GM18502 (cell line): ENCODE measurements at regions not wholly inside any gene's neighbourhood (a gene's known extent, or its start where the extent isn't known, plus 50 kb on each side); places are given as distances from the start of the nearest gene placed in this dataset.
"Not testable (repeated sequence)": the region's sequence is repeated elsewhere in the genome, so short reads cannot be mapped to it uniquely, and the experiment has no call there.

Experiments used
- ATAC-seq: cut with Tn5 transposase; IDR thresholded peaks from one replicate; pipeline ENCODE4 v1.9.1; 2021; ENCODE audit warnings: mild to moderate bottlenecking; ENCODE audit not compliant: unreplicated experiment, poor library complexity

GRCh38 chr10:121311812-121312443 is 286.3 kb downstream of the FGFR2 start:
- no peak for ATAC-seq

GRCh38 chr10:121312587-121312986 is 285.7 kb downstream of the FGFR2 start:
- no peak for ATAC-seq

- ATAC-seq: no peak
These were observed 284.9 kb downstream of the FGFR2 start for GRCh38 chr10:121313119-121313875.

- no peak for ATAC-seq
These were observed 281.8 kb downstream of the FGFR2 start for GRCh38 chr10:121316432-121316831.

- ATAC-seq: no peak
These were observed 280.9 kb downstream of the FGFR2 start for GRCh38 chr10:121317374-121317773.

GRCh38 chr10:121322046-121322445 is 276.2 kb downstream of the FGFR2 start:
- ATAC-seq: no peak

- ATAC-seq: no peak
These were observed 275.5 kb downstream of the FGFR2 start for GRCh38 chr10:121322776-121323175.

- no peak for ATAC-seq
These were observed 274.8 kb downstream of the FGFR2 start for GRCh38 chr10:121323443-121323842.

- ATAC-seq: no peak
These were observed 273.5 kb downstream of the FGFR2 start for GRCh38 chr10:121324678-121325213.

- ATAC-seq: no peak
These were observed 272.6 kb downstream of the FGFR2 start for GRCh38 chr10:121325490-121326231.

GRCh38 chr10:121326905-121327304 is 271.3 kb downstream of the FGFR2 start:
- no peak for ATAC-seq

GRCh38 chr10:121327727-121328126 is 270.5 kb downstream of the FGFR2 start:
- no peak for ATAC-seq

- not testable (repeated sequence) for ATAC-seq
These were observed 268.6 kb downstream of the FGFR2 start for GRCh38 chr10:121329631-121330030.

GRCh38 chr10:121330563-121330962 is 267.7 kb downstream of the FGFR2 start:
- ATAC-seq: no peak

- no peak for ATAC-seq
These were observed 265.9 kb downstream of the FGFR2 start for GRCh38 chr10:121332353-121332752.

GRCh38 chr10:121332829-121333765 is 265.1 kb downstream of the FGFR2 start:
- no peak for ATAC-seq

- no peak for ATAC-seq
These were observed 262.8 kb downstream of the FGFR2 start for GRCh38 chr10:121335386-121335925.

- ATAC-seq: no peak
These were observed 260.8 kb downstream of the FGFR2 start for GRCh38 chr10:121337427-121337826.

GRCh38 chr10:121338206-121338980 is 259.9 kb downstream of the FGFR2 start:
- no peak for ATAC-seq
